ENCODE measurements at regions not wholly inside any gene's neighbourhood (a gene's known extent, or its start where the extent isn't known, plus 50 kb on each side); places are given as distances from the start of the nearest gene placed in this dataset.
"Not testable (repeated sequence)": the region's sequence is repeated elsewhere in the genome, so short reads cannot be mapped to it uniquely, and the experiment has no call there.

GRCh38 chr6:114940181-114940580, 597.4 kb upstream of the HS3ST5 start:
- DNase-seq (ENCODE audit: low spot score): no peak

DNA sequence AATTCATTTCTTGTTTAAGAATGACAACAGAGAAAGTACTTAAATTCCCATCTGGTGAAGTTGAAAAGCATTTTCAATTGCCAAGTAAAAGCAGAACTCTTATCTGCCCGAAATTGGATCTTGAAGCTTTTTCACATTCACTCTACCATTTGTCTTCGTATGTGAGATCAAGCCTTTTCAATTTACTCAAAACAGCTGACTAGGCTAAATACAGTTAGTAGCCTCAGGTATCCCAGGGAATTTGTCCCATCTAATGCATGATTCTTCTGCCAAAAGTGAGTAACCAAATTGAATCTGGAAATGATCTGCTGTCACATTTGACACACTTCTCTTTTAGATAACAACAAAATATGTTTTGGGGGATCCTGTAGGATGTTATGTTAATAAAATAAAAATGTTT, 596.8 kb upstream of the HS3ST5 start:
- no peak for DNase-seq (ENCODE audit: low spot score)

DNA sequence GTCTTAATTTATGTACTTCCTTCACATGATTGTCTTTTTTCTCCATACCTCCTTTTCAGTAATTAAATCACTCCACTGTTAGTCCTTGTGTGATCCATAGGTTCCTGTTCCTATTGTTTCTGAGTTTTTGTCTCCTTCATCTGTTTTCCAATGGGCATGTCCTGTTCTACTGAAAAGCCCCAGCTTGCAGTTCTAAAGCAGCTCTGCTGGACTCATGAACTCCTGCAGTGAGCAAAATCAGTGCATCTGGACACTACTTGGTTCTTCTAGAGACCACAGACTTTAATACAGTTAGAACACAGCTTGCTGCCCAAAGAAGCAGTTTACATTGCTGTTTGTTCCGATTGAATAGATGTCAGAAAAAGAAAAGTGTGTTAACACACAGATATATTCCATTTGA, 593.3 kb upstream of the HS3ST5 start:
- no peak for DNase-seq (ENCODE audit: low spot score)

DNA sequence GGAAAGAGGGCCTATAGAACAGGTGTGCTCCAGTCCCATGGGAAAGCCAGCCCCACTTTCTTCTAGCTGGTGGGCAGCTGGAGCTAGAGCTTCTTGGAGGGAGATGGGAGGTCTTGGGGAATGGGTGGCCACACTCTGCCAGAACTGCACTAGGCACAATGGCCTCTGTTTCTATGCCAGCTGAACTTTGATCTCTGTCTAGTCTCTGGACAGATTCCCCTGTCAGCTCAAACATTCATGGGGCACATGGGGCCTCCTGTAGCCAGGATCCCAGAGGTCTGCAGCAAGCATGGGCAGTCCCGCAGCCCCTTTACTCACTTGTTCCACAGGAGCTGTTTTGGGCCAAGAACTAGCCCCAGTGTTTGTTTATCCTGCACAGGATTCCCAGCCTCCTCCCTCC, 591.3 kb upstream of the HS3ST5 start:
- DNase-seq (ENCODE audit: low spot score): no peak

GRCh38 chr6:114928731-114929130, 585.9 kb upstream of the HS3ST5 start:
- not testable (repeated sequence) for DNase-seq (ENCODE audit: low spot score)

DNA sequence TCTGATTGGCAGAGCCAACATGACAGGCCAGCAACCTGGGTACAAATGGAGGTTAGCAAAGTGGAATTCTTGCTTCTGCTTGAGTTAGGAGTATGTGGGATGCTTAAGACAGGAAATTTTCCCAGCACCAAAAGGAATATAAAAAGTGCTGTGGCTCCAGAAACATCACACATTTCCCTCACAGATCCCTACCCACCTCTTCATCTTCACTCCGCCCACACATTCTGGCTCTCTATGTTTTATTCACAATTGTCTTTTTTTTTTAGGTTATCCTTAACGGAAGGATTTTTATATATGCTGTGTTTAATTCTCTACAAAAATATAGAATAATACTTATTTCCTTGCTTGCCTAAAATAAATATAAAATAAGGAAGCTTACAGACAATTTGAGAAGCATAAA, 563.3 kb upstream of the HS3ST5 start:
- DNase-seq (ENCODE audit: low spot score): no peak

DNA sequence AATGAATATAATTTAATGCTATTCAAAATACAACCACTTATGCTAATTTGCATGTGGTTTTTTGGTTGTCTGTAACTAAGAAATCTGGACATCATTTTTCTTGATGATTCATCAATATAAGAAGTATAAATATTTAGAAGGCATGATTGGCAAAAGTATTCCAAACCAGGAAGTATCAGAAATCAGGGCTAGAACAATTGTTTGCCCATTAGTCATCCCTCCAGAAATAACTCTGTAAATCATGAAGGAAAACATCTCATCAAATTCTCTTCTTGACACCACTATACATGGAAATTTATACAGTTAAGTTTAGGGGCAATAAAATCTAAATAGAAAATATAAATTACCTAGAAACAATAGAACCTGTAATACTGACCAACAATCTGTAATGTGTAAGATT, 554.7 kb upstream of the HS3ST5 start:
- DNase-seq (ENCODE audit: low spot score): no peak

GRCh38 chr6:114892211-114892610, 549.4 kb upstream of the HS3ST5 start:
- no peak for DNase-seq (ENCODE audit: low spot score)

DNA sequence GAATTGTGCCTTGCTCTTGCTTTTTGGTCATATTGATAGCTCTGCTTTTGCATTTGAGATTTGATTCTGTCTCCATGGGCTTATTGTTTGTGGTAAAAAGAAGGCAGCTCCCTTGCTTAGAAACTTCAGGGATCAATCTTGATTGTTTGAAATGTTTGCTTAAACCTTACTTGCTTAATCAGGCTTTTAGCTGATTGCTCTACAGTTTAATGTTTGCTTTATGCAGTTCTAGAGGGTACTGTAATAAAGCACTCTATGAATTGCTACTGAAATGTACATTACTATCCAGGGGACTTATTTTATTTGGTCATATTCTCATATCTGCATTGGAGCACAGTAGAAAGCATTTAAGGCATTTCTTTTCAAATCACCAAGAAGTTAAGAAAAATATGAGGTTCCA, 545.4 kb upstream of the HS3ST5 start:
- no peak for DNase-seq (ENCODE audit: low spot score)

GRCh38 chr6:114886670-114887436, 544.0 kb upstream of the HS3ST5 start:
- DNase-seq (ENCODE audit: low spot score): no peak

DNA sequence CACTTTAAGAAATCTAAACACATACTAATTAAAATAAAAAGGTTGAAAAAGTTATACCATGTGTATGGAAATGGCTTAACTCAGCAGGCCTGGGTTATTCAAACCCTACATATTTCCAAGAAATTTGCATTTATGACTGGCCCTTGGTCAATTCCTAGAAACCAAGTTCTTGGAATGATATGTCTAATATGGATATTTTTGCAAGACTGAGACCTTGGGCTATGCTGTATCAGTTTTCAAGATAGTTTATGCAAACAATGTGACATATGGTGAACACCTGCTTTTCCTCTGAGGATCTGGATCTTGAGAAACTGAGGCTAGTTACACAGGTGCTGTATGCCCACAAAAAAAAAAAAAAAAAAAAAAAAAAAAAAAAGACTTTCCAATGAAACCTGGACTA, 536.9 kb upstream of the HS3ST5 start:
- no peak for DNase-seq (ENCODE audit: low spot score)

DNA sequence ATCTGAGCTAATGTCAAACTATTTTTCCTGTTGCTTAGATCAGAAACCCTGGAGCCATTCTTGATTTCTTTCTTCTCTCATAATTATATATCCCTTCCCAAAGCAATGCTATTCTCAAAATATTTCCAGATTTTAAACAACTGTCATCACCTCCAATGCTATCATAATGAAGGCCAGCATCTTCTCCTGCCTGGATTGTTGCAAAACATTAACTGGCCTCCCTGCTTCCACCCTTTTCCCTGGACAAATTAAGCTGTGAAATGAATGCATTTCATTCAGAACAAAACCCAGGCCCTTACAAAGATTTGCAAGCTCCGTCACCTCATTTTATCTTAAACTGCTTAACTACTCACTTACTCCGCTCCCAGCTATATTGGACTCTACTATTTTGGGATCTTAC, 535.3 kb upstream of the HS3ST5 start:
- DNase-seq (ENCODE audit: low spot score): no peak

DNA sequence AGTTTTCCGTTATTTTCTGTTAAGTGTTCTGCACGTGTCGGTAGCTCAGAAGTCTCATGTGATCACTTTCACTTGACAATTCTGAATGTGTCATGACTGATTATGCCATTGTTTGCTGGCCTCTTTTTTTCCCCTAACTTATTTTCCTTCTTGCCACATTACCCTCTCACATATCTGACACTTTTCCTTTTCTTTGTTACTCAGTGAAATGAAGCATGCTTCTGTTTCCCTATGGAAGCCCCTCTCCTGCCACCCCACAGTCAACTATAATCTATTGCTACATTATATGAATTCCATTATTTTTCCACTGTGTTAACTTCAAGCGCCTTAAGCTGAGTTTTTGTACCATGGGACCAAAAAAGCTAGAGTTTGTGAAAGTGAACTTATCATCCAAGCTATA, 531.6 kb upstream of the HS3ST5 start:
- no peak for DNase-seq (ENCODE audit: low spot score)

- DNase-seq (ENCODE audit: low spot score): not testable (repeated sequence)
Measured at GRCh38 chr6:114865506-114865905, 522.7 kb upstream of the HS3ST5 start.

DNA sequence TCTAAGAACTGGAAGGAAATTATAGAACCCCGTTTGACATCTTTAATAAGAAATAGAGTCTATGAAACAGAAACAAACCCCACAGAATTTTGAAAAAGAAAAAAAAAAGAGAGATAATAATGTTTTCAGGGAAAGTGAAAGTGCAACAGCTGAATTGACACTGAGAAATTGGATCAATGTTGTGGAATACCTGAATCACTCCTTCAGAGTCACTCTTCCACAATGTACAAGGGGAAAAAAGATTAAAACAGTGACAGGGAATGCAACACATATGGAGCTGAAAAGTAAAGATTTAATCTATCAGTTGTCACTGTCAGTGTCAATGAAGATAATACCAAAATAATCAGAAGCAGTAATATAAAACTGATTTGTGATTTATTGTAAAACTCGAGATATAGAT, 520.8 kb upstream of the HS3ST5 start:
- no peak for DNase-seq (ENCODE audit: low spot score)

GRCh38 chr6:114862819-114863218, 520.0 kb upstream of the HS3ST5 start:
- DNase-seq (ENCODE audit: low spot score): no peak

- DNase-seq (ENCODE audit: low spot score): no peak
Measured at GRCh38 chr6:114862064-114862463, 519.2 kb upstream of the HS3ST5 start.

DNA sequence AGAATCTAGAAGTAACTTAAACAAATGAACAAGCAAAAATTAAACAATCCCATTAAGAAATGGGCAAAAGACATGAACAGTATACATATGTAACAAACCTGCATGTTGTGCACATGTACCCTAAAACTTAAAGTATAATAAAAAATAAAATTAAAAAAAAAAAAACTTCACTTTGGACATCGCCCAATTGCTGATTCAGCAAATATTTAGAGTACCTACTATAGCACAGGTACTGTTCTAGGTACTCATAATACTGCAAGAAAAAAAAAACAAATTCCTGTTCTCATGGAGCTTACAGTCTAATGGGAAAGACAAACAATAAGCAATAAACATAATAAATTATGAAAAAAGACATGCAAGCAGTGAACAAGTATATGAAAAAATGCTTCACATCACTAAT, 501.5 kb upstream of the HS3ST5 start:
- no peak for DNase-seq (ENCODE audit: low spot score)

DNA sequence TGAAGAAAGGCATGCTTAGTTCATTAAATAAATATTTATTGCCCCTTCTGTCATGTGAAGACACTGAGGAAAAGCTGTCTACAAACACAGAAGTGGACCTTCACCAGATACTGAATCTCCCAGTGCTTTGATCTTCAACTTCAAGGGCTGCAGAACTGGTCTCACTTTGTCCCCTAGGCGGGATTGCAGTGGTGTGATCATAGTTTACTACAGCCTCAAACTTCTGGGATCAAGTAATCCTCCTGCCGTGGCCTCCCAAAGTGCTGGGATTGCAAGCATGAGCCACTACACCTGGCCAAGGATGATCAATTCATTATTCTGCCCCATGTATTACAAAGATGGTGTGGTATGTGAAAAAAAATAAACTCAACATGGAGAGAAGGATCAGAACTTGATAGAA, 496.2 kb upstream of the HS3ST5 start:
- DNase-seq (ENCODE audit: low spot score): no peak

DNA sequence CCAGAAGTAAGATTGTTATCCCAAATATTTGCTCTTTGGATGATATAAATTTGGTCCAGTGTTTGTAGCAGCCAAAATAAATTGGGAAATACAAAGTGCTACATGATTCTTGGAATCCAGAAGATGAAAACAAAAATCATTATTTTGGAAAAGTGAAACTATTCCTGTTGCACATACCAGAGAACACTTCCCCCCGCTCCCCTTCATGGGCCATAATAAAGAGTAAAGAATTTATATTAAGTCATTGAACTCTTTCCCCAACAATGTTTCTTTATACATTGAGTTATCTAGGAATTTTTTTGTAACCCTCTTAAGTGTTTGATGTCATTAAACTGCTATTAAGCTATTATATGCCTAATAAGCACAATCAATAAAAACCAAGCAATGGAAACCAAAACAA, 490.4 kb upstream of the HS3ST5 start:
- DNase-seq (ENCODE audit: low spot score): no peak

GRCh38 chr6:114830515-114830914, 487.7 kb upstream of the HS3ST5 start:
- no peak for DNase-seq (ENCODE audit: low spot score)

DNA sequence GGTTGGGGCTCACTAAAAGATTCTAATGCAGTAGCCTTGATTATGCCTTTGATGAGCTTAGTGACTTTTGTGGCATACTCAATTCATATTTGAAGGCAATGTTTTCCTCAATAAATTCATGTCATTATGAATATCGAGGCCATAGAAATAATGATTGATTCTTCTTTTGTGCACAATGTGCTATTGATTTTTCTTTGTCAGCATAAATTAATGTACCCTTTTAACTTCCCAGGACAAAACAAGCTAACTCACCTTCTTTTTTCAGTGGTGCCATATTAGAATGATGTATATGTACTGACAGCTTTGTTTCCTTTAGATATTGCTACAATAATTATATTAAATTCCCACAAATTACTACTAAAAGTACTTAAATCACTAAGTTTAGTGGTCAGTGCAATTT, 484.3 kb upstream of the HS3ST5 start:
- no peak for DNase-seq (ENCODE audit: low spot score)

- no peak for DNase-seq (ENCODE audit: low spot score)
Measured at GRCh38 chr6:114824409-114824808, 481.6 kb upstream of the HS3ST5 start.

DNA sequence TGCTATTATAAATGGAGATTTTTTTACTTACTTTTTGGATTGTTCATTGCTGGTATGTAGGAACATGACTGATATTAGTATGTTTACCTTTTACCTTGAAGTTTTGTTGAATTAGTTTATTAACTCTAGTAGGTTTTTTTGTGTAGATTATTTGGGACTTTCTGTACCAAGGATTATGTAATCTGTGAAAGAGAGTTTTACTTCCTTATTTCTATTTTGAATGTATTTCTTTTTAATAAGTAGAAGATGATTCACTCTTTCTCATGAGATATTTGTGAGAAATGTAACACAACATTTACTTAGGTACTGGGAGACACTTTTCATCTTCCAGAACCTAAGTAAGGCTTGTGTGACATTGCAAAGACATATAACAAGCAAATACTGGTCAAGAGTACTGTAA, 473.9 kb upstream of the HS3ST5 start:
- no peak for DNase-seq (ENCODE audit: low spot score)

All from ureter (tissue), 1 donor.